ENCODE measurements at regions not wholly inside any gene's neighbourhood (a gene's known extent, or its start where the extent isn't known, plus 50 kb on each side); places are given as distances from the start of the nearest gene placed in this dataset.

DNA sequence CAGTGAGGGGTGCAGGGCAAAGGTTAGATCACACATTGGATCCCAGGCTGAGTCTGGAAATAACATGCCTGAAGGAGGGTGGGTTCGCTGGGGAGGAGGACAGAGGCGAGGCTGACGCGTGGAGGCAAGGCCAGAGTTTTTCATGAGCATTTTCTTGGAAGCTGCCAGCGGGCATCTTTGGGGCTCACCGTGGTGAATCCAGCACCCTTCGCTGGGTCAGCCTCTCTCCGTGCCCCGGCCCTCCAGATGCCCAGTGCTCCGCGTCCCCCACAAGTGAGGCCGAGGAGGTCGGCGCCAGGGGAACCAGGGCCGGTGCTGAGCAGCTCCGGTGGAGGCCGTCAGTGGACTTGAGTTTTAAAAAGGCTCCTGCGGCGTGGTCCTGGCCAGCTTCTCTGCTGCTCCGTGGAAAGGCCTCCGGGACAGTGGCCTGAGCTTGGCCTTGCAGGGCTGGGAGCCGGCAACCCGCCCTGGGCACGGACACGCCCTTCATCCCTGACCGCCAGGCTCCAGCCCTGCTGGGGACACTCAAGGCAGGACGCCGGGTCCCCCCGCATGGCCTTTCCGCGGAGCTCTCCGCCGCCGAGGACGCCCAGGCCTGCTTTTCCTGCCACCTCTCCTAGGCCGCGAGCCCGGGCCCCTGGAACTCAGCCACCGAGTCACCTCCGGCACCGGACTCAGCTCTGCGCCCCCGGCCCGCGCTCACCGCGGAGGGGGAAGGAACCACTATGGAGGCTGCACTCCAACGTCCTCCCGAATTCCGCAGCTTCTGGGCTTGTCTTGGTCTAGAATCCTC is 114.3 kb downstream of the THBS2 start:
- ChIA-PET CTCF (no interaction called here), POLR2A (ENCODE audit: unreplicated experiment) (no interaction called here)
- no peaks in the 10 kb centered on the region for H3K79me2 ChIP-seq (ENCODE audit: low read depth)
- H3K36me3 ChIP-seq (ENCODE audit: low read depth) = no peaks in the 10 kb centered on the region
- peaks cover 63% of the 10 kb centered on the region for H3K27me3 ChIP-seq (ENCODE audit: insufficient read depth, low read depth)
- no peak for DNase-seq
- no peaks in the 10 kb centered on the region for H4K20me1 ChIP-seq (ENCODE audit: insufficient read depth)
- no peak overlapping the region for H3K4me3 ChIP-seq
- H3K4me2 ChIP-seq = no peak overlapping the region
- intact Hi-C loops (cut with micrococcal nuclease; ENCODE audit: unreplicated experiment) = no loop called here
- TF ChIP-seq EZH2 (IDR thresholded peaks at IDR 0.05; ENCODE audit: low read depth) = no peak
- TF ChIP-seq, protein P1, sequence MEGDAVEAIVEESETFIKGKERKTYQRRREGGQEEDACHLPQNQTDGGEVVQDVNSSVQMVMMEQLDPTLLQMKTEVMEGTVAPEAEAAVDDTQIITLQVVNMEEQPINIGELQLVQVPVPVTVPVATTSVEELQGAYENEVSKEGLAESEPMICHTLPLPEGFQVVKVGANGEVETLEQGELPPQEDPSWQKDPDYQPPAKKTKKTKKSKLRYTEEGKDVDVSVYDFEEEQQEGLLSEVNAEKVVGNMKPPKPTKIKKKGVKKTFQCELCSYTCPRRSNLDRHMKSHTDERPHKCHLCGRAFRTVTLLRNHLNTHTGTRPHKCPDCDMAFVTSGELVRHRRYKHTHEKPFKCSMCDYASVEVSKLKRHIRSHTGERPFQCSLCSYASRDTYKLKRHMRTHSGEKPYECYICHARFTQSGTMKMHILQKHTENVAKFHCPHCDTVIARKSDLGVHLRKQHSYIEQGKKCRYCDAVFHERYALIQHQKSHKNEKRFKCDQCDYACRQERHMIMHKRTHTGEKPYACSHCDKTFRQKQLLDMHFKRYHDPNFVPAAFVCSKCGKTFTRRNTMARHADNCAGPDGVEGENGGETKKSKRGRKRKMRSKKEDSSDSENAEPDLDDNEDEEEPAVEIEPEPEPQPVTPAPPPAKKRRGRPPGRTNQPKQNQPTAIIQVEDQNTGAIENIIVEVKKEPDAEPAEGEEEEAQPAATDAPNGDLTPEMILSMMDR (conservative IDR thresholded peaks at IDR 0.05) = no peak
- no peaks in the 10 kb centered on the region for H3K9me3 ChIP-seq (ENCODE audit: insufficient read depth, low read depth)
- no peak overlapping the region for H3K27ac ChIP-seq
- BruUV-seq (replicated peaks) = no TSS peak
- no peaks in the 10 kb centered on the region for H3F3A ChIP-seq (ENCODE audit: insufficient read depth, low read depth)
- H3K9me2 ChIP-seq (ENCODE audit: insufficient read depth) = no peaks in the 10 kb centered on the region
- no peaks in the 10 kb centered on the region for H3K4me1 ChIP-seq (replicated peaks; ENCODE audit: insufficient read depth)
- H2AFZ ChIP-seq = no peak overlapping the region

GRCh38 chr6:169132352-169132940 is 121.2 kb downstream of the THBS2 start:
- H3K9me3 ChIP-seq (ENCODE audit: insufficient read depth, low read depth) = no peaks in the 10 kb centered on the region
- H3K9me2 ChIP-seq (ENCODE audit: insufficient read depth) = no peaks in the 10 kb centered on the region
- TF ChIP-seq, protein P1 (conservative IDR thresholded peaks at IDR 0.05) = no peak
- TF ChIP-seq EZH2 (IDR thresholded peaks at IDR 0.05; ENCODE audit: low read depth) = no peak
- peaks cover 3% of the 10 kb centered on the region; the same call in 1 of the 2 replicates for H3K27me3 ChIP-seq (ENCODE audit: insufficient read depth, low read depth)
- no peak overlapping the region for H3K27ac ChIP-seq
- H3K4me1 ChIP-seq (replicated peaks; ENCODE audit: insufficient read depth) = no peaks in the 10 kb centered on the region
- no peak overlapping the region for H3K4me2 ChIP-seq
- intact Hi-C loops (cut with micrococcal nuclease; ENCODE audit: unreplicated experiment) = no loop called here
- H3K36me3 ChIP-seq (ENCODE audit: low read depth) = no peaks in the 10 kb centered on the region
- DNase-seq = no peak
- H3K79me2 ChIP-seq (ENCODE audit: low read depth) = no peaks in the 10 kb centered on the region
- H3F3A ChIP-seq (ENCODE audit: insufficient read depth, low read depth) = no peaks in the 10 kb centered on the region
- POLR2A ChIA-PET (ENCODE audit: unreplicated experiment) = no interaction called here
- H2AFZ ChIP-seq = no peak overlapping the region
- H4K20me1 ChIP-seq (ENCODE audit: insufficient read depth) = no peaks in the 10 kb centered on the region
- H3K4me3 ChIP-seq = no peak overlapping the region
- CTCF ChIA-PET = no interaction called here
- BruUV-seq (replicated peaks) = no TSS peak

- TF ChIP-seq, protein P1 (conservative IDR thresholded peaks at IDR 0.05) = no peak
- TF ChIP-seq EZH2 (IDR thresholded peaks at IDR 0.05; ENCODE audit: low read depth) = no peak
- POLR2A ChIA-PET (ENCODE audit: unreplicated experiment) = no interaction called here
- H3K27me3 ChIP-seq (ENCODE audit: insufficient read depth, low read depth) = no peaks in the 10 kb centered on the region; the same call in 1 of the 2 replicates
- DNase-seq = no peak
- no peak overlapping the region for H3K4me2 ChIP-seq
- BruUV-seq (replicated peaks) = no TSS peak
- CTCF ChIA-PET = no interaction called here
- no peak overlapping the region for H3K4me3 ChIP-seq
- H3K9me2 ChIP-seq (ENCODE audit: insufficient read depth) = no peaks in the 10 kb centered on the region
- no peaks in the 10 kb centered on the region for H3F3A ChIP-seq (ENCODE audit: insufficient read depth, low read depth)
- H3K9me3 ChIP-seq (ENCODE audit: insufficient read depth, low read depth) = no peaks in the 10 kb centered on the region
- H3K4me1 ChIP-seq (replicated peaks; ENCODE audit: insufficient read depth) = no peaks in the 10 kb centered on the region
- intact Hi-C loops (cut with micrococcal nuclease; ENCODE audit: unreplicated experiment) = no loop called here
- H2AFZ ChIP-seq = no peak overlapping the region
- no peak overlapping the region for H3K27ac ChIP-seq
- H3K36me3 ChIP-seq (ENCODE audit: low read depth) = no peaks in the 10 kb centered on the region
- no peaks in the 10 kb centered on the region for H3K79me2 ChIP-seq (ENCODE audit: low read depth)
- no peaks in the 10 kb centered on the region for H4K20me1 ChIP-seq (ENCODE audit: insufficient read depth)
Observed at GRCh38 chr6:169131390-169131789, 122.3 kb downstream of the THBS2 start.
